K562 (cell line): ENCODE measurements at regions not wholly inside any gene's neighbourhood (a gene's known extent, or its start where the extent isn't known, plus 50 kb on each side); places are given as distances from the start of the nearest gene placed in this dataset.

Source experiments
- ATAC-seq: fragments of 200-7000 bp; cut with Tn5 transposase; 3 replicates; pipeline ENCODE4 v1.9.1; 2020; ENCODE audit warnings: moderate library complexity
- BruUV-seq: library from RNA; stranded (reverse); fragments of 400-500 nt; replicated peaks from 2 replicates; lab custom pipeline; 2021; lab: Mats Ljungman, UMichigan
- CTCF ChIA-PET: fragments of 300-600 bp; formaldehyde crosslinking; extraction: SDS; loops from one replicate; lab custom pipeline; 2021; ENCODE audit warnings: low intra/inter-chr PET ratio; lab: Yijun Ruan, JAX
- POLR2A ChIA-PET: fragments of 300-600, 350-650 bp; sonication (Branson Sonifier 250); formaldehyde crosslinking; extraction: SDS; loops from one replicate; lab custom pipeline; 2021; ENCODE audit warnings: antibody characterized with exemption, inconsistent platforms; lab: Yijun Ruan, JAX
- DNase-seq, 4 experiments: peaks; one replicate each; pipeline versions ENCODE4 v3.0.0 to v3.0.0-alpha.2; 2011 to 2018; ENCODE audit warnings: low spot score in 3 of 4, mixed read lengths in 3 of 4; ENCODE audit errors: extremely low read depth in 1 of 4
- FAIRE-seq: peaks from 2 replicates; lab custom pipeline; 2011; peaks lifted over from hg19 to GRCh38; lab: Jason Lieb, UNC
- H2AFZ ChIP-seq: 2 replicates; pipeline ENCODE4 v1.6.0; 2011; ENCODE audit warnings: low read depth, low read length, control low read depth, inconsistent platforms
- H3K27ac ChIP-seq: fragments of 200-600 bp; 3 replicates; pipeline ENCODE4 v1.8.0; 2011; ENCODE audit warnings: low read depth, mild to moderate bottlenecking, control low read depth, inconsistent platforms, low read length, moderate library complexity, mixed read lengths; ENCODE audit errors: extremely low read depth
- H3K27me3 ChIP-seq, 2 experiments: fragments of 300-600 bp in 1 of 2; 2 replicates in 1 of 2; 3 replicates in 1 of 2; pipeline versions ENCODE4 v1.6.0 to v1.8.0; 2011; ENCODE audit warnings: inconsistent platforms in 2 of 2, low read length in 2 of 2, mild to moderate bottlenecking in 1 of 2, mixed read lengths in 1 of 2, moderate library complexity in 1 of 2; ENCODE audit not compliant: control insufficient read depth in 2 of 2, insufficient read depth in 2 of 2
- H3K36me3 ChIP-seq: fragments of 300-600 bp; 3 replicates; pipeline ENCODE4 v1.8.0; 2011; ENCODE audit warnings: mild to moderate bottlenecking, low read length, inconsistent platforms; ENCODE audit not compliant: control insufficient read depth, insufficient read depth
- H3K4me1 ChIP-seq, 2 experiments: fragments of 200-600 bp in 1 of 2; replicated peaks in 1 of 2; 2 replicates in 1 of 2; 3 replicates in 1 of 2; pipeline versions ENCODE4 v1.5.1 to v1.8.0; 2011; ENCODE audit warnings: inconsistent platforms in 2 of 2, low read length in 2 of 2, mild to moderate bottlenecking in 1 of 2, mixed read lengths in 1 of 2, moderate library complexity in 1 of 2; ENCODE audit not compliant: control insufficient read depth in 2 of 2, insufficient read depth in 2 of 2
- H3K4me2 ChIP-seq: 2 replicates; pipeline ENCODE4 v1.6.1; 2011; ENCODE audit warnings: low read length, control low read depth, inconsistent platforms, mixed read lengths; ENCODE audit not compliant: insufficient read depth
- H3K4me3 ChIP-seq: fragments of 200-600 bp; sonication (generic), shearing (Covaris generic); 2 replicates; pipeline ENCODE4 v1.5.1; 2016; ENCODE audit warnings: control low read depth, inconsistent platforms
- H3K79me2 ChIP-seq: fragments of 200-600 bp; 3 replicates; pipeline ENCODE4 v1.8.0; 2011; ENCODE audit warnings: low read length, inconsistent platforms; ENCODE audit not compliant: control insufficient read depth, insufficient read depth
- H3K9ac ChIP-seq, 2 experiments: 2 replicates each; pipeline versions ENCODE4 v1.6.0 to v1.6.1; 2011; ENCODE audit warnings: low read depth in 2 of 2, low read length in 2 of 2, control low read depth in 1 of 2, inconsistent platforms in 1 of 2, mild to moderate bottlenecking in 1 of 2, mixed read lengths in 1 of 2; ENCODE audit not compliant: insufficient read depth in 1 of 2
- H3K9me1 ChIP-seq: one replicate; pipeline ENCODE4 v1.6.0; 2011; ENCODE audit warnings: inconsistent platforms, mild to moderate bottlenecking, low read length, moderate library complexity; ENCODE audit not compliant: control insufficient read depth, insufficient read depth
- H3K9me3 ChIP-seq: replicated peaks from 2 replicates; pipeline ENCODE4 v1.5.1; 2011; ENCODE audit warnings: low read depth, low read length, inconsistent platforms; ENCODE audit not compliant: control insufficient read depth, insufficient read depth
- H4K20me1 ChIP-seq: replicated peaks from 2 replicates; pipeline ENCODE4 v1.6.1; 2011; ENCODE audit warnings: low read length, inconsistent platforms, mixed read lengths; ENCODE audit not compliant: control insufficient read depth, insufficient read depth
- CEBPB ChIP-seq: fragments of 450-650 bp; IDR thresholded peaks from 2 replicates; pipeline ENCODE4 v1.6.1; 2016; ENCODE audit warnings: missing genetic modification characterization, missing compliant biosample characterization
- CXXC5 ChIP-seq: fragments of 250-450 bp; sonication (Bioruptor Pico); IDR thresholded peaks from 2 replicates; pipeline ENCODE4 v1.8.0; 2022; ENCODE audit warnings: inconsistent platforms, mild to moderate bottlenecking, moderate library complexity
- GTF2F1 ChIP-seq: IDR thresholded peaks from 2 replicates; pipeline ENCODE4 v1.6.1; 2011; ENCODE audit warnings: low read depth, low read length, improper control_type of control experiment
- TEAD4 ChIP-seq, 2 experiments: sonication (generic) in 1 of 2; formaldehyde crosslinking in 1 of 2; IDR thresholded peaks; 2 replicates each; pipeline versions ENCODE4 v1.6.1 to v1.8.0; 2012 to 2022; ENCODE audit warnings: borderline replicate concordance in 1 of 2, inconsistent platforms in 1 of 2, low read length in 1 of 2, mild to moderate bottlenecking in 1 of 2, missing genetic modification reagents in 1 of 2
- TSHZ1 ChIP-seq: fragments of 250-450 bp; sonication (Bioruptor Pico); IDR thresholded peaks from 2 replicates; pipeline ENCODE4 v1.4.0; 2020; ENCODE audit warnings: mild to moderate bottlenecking, moderate library complexity
- ZNF354B ChIP-seq: fragments of 250-450 bp; sonication (Bioruptor Pico); IDR thresholded peaks from 2 replicates; pipeline ENCODE4 v1.4.0; 2020
- ZNF785 ChIP-seq: fragments of 250-450 bp; sonication (Bioruptor Pico); IDR thresholded peaks from 2 replicates; pipeline ENCODE4 v1.4.0; 2020; ENCODE audit warnings: mild to moderate bottlenecking
- WGBS: fragments of 100-300 bp; shearing (Covaris generic); methylation state at CpG from one replicate; pipeline ENCODE4 v1.1.6; 2016; ENCODE audit warnings: low coverage, mixed read lengths; ENCODE audit not compliant: insufficient coverage; ENCODE audit errors: missing lambda C conversion rate; 5-methylcytosine and 5-hydroxymethylcytosine counted together
- in situ Hi-C: fragments of 300-500 bp; cut with MboI; formaldehyde crosslinking; loops from 4 replicates; pipeline ENCODE4 v1.15.0; 2018; ENCODE audit warnings: inconsistent platforms, mixed read lengths
- intact Hi-C: fragments of 100-400 bp; cut with micrococcal nuclease; formaldehyde crosslinking; loops from 2 replicates; pipeline ENCODE4 v1.14.2; 2022

DNA sequence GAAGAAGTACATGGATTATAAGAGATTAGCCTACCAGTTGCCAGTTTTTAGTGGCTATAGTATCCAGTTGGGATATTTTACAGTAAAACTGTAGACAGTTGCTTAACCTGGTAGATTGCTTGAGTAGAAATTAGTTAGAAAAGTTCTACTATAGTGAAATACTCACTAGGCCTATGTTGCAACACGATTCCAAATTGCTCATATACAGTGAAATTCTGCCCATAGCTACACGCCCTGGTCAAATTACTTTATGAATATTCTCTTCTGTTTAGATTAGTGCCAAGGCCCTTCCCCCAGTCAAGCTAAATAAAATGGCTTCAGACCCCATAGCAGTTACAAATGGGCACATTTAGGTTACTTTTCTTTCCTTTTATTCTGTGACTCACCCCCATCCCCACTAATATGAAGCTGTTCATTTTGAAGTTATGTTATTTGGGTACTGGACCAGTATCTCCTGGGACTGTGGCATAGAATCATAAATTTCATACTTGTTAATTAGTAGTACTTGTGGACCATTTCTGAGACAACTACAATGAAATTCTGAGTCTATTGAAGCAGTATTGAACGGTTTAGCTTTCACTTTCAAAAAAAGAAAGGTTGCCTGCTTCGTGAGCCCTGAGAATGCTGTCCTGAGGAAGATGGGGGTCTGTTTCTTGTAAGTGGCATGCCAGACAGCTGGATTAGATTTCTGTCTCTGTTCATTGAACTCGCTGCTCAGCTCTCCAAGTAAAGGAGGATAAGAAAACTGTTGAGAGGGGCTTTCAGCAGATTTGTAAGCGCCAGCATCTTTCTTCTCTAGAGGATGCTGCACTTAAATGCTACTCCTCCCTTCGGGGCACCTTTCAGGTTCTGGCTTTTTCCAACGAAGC lies 65.8 kb upstream of the CFAP20DC start:
- no peak for DNase-seq
- no peak overlapping the region for H3K4me3 ChIP-seq
- WGBS = 8% methylated on average over 7 of the region's 8 CpGs

More for the DNA sequence above, 65.8 kb upstream of the CFAP20DC start:
- CTCF ChIA-PET = no interaction called here
- H3K9me3 ChIP-seq = no peaks in the 10 kb centered on the region
- no peak overlapping the region for H3K27ac ChIP-seq
- intact Hi-C loops (no loop called here), in situ Hi-C loops (no loop called here)
- no peak for FAIRE-seq
- no peaks in the 10 kb centered on the region for H4K20me1 ChIP-seq
- POLR2A ChIA-PET = interaction anchor here (1.7 kb wide), 1 partner anchor 13 kb away, joined by 6 read pairs; no protein-coding TSS in a partner anchor
- H3K4me2 ChIP-seq = 0 out of 2 replicates have a peak overlapping the region, but pooled peaks have one; percentile 11
- no peaks in the 10 kb centered on the region for H3K79me2 ChIP-seq
- BruUV-seq = no TSS peak
- ATAC-seq = no peak
- no peaks in the 10 kb centered on the region for H3K9me1 ChIP-seq
- H3K4me1 ChIP-seq = no peaks in the 10 kb centered on the region
- no peaks in the 10 kb centered on the region for H3K36me3 ChIP-seq
- H3K9ac ChIP-seq = no peak overlapping the region
- TF ChIP-seq CXXC5 (CRISPR knock-in tag) = no peak
- TF ChIP-seq TSHZ1 (CRISPR knock-in tag) = no peak
- TF ChIP-seq GTF2F1 = no peak
- 0 out of 2 replicates have a peak, but pooled peaks have one; percentile 10 for TF ChIP-seq CEBPB (tag)
- no peak for TF ChIP-seq TEAD4 (IDR thresholded peaks at IDR 0.05; ENCODE audit: low read length)
- TF ChIP-seq TEAD4 (CRISPR knock-in tag; IDR thresholded peaks at IDR 0.05; ENCODE audit: borderline replicate concordance) = no peak
- TF ChIP-seq ZNF354B (CRISPR knock-in tag) = no peak
- TF ChIP-seq ZNF785 = no peak
- peak overlapping the region; percentile 59; the same call in 1 of the 2 replicates for H2AFZ ChIP-seq
- H3K27me3 ChIP-seq = no peaks in the 10 kb centered on the region
